Renal pelvis (tissue), 1 donor: ENCODE measurements at regions not wholly inside any gene's neighbourhood (a gene's known extent, or its start where the extent isn't known, plus 50 kb on each side); places are given as distances from the start of the nearest gene placed in this dataset.
"Not testable (repeated sequence)": the region's sequence is repeated elsewhere in the genome, so short reads cannot be mapped to it uniquely, and the experiment has no call there.

Experiments used
- DNase-seq: peaks from one replicate; pipeline ENCODE4 v3.0.0-alpha.2; 2013

DNA sequence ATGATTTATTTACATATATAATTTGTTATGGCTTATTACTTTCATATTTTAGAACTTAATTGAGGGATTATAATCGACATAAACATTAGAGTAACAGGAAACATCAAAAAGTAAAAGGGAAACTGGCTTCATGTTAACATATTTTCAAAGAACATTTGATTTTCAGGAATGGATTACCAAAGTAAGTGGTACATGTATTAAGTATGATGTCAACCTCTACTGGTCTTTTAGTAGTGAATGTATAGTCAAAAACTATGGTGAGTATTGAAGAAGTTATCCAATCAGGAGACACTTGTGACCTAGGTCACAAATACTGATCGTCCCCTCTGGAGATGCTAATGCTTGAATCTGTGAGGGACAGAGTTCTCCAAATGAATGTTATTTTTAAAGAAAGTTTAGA is 768.9 kb upstream of the ADGRL4 start:
- no peak for DNase-seq

DNA sequence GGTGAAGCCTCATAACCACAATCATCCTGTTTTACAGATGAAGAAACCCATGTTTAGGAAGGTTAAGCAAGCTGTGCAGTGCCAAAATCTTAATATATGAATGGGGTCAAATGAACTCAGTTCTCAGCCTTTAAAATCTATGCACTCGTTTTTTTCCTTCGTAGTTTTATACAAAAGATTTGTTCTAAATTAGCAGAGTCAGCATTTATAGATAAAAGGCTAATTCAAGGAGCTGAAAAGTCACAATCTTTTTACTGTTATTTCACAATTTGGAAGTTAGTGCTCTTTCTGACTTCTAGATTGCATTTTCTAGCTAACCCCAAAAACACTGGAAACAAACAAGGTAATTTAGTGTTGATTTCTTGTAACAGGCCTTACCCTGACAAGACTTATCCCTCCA is 766.9 kb upstream of the ADGRL4 start:
- DNase-seq, result no peak

DNA sequence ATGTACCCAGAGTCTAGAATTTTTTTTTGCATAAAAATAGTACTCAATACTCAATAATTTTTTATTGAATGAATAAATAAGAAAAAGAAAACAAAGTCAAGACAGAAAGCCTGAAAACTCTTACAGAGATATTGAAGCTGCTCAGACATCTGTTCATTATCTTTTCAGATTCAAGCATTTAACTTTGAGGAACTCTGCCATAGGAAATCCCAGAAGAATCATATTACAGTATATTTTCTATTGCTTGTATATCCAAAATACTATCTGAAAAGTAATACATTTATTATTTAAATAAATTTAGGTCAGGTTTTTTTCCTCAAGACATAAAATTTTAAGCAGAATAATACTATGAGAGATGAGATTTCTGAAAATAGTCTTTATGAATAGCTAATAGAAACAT is 755.9 kb upstream of the ADGRL4 start:
- no peak for DNase-seq

DNA sequence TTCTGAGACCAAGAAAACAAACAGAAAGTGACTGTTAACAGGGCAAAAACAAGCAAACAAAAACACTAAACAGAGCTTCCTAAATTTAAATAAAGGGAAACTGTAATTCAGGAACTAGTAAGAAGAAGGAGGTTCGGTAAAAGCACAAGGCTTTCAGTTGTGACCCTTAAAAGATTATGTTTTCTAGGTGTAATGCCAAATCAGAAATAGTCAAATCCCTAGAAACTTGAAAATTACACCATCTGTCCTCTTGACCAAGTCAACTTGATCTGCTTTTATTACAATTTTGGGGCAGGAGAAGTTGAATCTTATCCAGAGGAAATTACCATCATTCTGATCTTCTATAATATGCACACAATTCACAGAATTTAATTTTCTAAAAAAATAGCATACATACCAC is 754.0 kb upstream of the ADGRL4 start:
- DNase-seq, result no peak

DNA sequence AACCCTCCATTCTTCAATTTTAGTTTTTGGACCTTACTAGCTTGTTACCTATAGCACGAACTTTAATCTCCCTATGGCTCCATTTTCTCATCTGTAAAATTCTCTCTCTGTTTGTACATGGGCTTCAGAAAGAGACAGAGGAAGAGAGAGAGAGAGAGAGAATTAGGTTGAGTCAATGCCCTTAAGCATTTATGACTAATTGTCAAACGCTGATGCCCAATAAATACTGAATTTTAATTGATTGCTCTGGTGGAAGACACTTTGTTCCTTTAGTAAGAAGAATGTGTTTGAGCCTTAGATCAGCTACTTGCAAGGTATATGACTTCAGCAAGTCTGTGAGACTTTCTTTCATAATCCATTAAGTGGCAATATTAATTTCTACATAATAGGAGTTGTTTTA is 743.1 kb upstream of the ADGRL4 start:
- DNase-seq, result no peak

DNA sequence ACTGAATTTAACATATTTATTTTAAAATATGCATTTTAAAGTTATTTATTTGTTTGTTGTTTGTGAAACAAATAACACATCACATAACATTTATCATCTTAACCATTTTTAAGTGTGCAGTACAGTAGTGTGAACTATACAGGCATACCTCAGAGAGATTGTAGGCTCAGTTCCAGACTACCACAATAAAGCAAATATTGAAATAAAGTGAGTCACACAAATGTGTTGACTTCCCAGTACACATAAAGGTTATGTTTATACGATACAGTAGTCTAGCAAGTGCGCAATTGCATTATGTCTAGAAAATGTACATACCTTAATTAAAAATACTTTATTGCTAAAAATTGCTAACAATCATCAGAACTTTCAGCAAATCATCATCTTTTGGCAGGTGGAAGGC is 739.4 kb upstream of the ADGRL4 start:
- DNase-seq, result no peak

DNA sequence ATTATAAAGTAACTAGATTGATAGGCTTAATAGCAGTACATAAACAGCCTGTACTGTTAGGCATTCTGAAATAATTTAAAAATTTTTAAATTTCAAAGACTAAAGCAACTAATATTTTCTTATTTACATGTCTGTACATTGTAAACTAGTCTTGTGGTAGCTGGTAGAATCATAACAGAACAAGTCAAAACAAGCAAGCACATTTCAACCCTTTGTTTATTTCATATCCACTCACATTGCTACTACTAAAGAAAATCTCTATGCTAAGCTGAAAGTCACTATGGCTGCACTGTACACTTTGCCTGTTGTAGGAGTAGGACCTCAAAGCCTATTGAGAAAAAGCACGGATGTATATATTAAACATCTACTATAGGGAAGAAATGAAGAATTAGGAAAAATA is 738.2 kb upstream of the ADGRL4 start:
- DNase-seq, result no peak

DNA sequence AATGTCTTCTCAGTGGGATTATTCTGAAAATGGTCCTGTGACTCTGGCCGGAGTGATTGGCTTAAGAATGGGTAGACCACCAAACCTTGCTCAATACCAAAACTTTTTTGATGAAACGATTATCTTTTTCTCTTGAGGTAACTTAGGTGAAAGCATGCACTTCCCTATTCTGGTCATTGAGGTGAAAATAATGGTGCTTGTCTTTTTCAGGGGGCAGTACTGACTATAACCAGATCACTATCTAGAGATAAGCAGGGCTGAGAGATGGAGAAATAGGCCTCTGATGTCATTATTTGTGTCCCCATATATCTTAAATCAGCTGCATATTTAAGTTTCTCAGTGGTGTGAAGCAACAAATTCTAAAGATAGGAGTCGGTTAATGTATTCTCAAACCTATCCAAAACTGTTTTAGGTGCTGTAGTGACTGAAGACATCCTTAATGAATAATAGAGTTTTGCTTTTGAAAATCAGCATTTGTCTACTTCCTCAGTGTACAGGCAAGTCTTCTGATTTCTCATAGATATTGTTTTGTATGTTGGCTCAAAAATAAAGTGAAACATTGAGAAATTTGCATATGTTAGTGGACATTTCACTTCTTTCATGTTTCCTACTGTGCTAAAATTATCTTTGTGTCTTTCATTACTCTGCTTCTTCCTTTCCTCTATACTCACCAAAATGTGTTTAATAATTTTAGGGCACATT is 735.3 kb upstream of the ADGRL4 start:
- no peak for DNase-seq

DNA sequence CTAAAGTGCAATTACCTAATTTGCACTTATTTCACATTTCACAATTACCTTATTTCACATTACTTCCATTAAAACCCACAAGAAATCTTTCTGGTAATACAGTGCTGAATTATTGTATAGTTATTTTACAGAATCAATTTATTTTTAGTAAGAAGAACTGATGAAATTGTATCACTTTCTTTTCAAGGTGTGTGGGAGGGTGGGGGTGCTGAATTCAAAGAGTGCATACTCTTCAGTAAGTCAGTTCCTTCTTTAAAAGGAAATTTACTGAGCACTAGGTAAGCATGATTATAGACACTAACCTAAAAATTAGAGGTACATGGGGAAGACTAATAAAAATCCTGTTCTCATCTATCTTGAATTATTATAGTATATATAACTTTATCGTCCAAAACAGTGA is 731.6 kb upstream of the ADGRL4 start:
- no peak for DNase-seq

DNA sequence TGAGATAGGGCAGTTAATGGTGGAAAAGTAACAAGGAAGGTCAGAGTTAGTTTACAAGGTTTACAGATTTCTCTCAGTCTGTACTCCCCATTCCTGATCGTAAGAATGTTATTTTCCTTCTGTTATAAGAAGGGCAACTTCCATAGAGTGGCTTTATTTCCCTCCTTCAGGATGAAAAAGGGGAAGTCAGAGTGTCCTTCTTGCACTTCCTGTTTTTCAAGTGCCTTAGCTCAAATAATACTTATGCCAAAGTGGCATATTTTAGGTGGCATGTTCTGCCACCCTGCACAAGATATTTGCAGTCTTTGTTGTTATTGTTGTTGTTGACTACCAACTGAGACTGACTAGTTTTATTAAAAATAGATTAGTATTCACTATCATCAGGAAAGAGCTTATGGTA is 730.7 kb upstream of the ADGRL4 start:
- DNase-seq, result no peak

DNA sequence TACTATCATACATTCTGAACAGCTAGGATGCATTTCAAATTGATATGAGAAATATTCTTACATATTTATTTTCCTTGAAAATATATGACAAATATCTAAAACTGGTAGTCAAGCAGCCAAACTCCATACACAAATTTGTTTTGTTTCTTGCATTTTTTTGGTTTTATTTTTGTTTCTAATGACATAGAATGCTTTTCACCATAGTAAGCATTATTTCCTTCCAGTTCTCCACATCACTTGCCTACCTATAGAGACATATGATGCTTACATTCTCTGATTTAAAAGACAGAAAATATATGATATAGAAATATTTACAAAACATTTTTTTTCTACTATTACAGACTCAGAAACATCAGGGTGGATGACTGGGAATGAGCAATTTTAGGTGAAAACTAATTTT is 726.4 kb upstream of the ADGRL4 start:
- DNase-seq, result no peak

DNA sequence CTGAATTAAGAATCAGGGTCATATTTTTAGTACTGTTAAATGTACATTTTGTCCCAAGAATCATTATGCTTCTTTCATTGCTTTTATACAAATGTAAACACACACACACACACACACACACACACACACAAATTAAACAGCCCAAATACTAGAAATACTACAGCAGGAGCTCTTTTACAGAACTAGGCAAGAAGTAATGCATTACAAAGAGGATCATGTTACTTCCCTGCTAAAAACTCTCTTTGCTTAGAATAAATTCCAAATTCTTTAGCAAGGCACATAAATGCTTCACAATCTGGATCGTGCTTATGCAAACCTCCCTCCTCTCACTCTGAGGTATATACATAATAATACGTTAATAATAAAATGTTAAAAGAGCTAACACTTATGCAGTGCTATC is 720.4 kb upstream of the ADGRL4 start:
- DNase-seq, result no peak

DNA sequence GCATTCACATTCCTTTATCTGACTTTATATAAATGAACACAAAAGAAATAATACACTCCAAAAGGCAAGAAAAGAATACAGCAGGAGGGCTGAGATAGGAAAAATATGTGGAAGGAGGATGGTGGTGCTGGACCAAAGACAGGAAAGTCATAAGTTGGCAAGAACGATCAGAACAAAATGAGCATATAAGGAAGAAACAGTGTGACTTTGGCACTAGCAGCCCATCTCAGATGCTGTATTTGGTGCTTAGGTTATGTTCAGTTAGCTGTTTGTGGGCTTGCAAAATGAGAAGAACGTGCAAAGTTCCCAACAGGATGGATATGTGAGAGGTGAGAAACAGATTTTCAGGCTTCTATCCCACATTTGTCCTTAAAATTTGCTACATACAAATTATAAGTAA is 719.8 kb upstream of the ADGRL4 start:
- DNase-seq, result no peak

DNA sequence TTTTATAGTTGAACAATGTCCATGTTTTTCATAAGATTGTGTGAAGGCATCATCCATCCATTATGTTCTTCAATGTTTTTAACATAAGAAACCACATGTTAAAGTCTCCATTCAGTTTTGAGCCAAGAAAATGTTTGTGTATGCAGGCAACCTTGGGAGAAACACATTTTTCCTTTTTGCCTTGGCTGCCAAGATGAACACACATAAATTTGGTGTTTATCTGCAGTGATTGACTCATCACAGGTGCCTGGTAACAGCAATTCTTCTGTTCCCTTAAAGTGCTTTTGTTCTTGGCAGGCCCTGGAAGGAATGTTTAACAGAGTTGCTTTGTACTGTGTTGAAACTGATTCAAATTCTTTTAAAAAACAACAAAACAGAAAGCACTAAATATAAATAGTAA is 709.9 kb upstream of the ADGRL4 start:
- no peak for DNase-seq

DNA sequence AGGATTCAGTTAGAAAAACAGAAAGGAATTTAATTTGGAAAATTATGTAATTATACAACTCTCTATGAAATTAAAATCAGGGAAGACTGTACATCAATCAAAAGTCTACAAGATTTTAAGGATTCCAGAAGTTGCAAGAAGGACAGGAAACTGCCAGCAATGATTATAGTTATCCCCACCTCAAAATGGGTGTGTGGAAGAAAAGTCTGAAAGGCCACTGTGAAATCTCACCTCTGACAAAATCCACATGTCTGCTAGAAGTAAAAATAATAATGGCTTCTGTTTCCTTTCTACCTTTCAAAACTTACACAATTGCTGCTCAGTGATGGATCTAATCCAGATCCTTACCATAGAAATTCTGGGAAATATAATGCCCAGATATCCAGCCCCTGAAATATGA is 708.1 kb upstream of the ADGRL4 start:
- DNase-seq, result no peak

DNA sequence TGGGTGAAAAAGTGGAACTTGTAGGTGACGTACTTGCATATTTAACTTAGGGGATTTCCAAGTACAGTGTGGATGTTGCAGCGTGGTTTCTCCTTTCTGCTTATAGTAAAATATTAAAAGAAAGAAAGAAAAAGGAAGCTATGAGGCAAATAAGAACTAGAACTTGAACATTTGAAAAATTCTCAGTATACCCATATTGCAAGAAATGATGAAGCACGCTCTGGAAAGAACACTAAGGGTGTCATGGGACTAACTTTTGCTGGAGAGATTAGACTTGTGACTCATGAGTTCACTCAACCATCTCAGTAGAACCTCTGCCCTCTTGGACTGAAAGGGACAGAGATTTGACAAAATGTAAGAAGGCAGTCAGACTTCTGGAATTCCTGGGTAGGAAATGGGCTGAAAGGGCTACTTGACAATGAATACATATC is 704.5 kb upstream of the ADGRL4 start:
- DNase-seq, result no peak

DNA sequence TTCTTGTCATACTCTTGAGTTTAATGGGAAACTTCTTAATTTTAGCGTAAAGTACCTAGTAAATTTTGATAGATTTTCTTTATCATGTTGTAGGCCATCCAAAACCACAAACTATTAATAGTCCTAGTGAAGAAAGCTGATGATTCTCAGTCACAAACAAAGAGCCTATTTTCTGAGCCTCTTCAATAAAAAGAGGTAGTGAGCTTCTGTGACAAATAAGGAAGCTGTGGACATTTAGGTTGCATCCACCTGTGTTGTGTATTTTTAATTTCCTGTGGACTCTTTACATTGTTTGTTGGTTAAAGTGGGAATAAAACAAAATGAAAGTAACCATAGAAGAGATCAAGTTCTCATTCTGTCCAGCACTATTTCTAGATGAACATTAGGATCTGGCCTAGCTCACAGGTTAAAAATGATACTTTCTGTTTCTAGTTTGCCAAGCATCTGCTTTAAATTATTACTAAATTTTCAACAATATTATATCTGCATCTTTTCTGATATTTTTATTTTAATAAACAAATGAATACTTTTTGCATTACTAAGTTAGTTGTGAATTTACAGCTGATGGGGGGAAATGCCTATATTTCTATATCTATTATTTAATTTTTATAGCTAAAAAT is 702.2 kb upstream of the ADGRL4 start:
- DNase-seq, result no peak

DNA sequence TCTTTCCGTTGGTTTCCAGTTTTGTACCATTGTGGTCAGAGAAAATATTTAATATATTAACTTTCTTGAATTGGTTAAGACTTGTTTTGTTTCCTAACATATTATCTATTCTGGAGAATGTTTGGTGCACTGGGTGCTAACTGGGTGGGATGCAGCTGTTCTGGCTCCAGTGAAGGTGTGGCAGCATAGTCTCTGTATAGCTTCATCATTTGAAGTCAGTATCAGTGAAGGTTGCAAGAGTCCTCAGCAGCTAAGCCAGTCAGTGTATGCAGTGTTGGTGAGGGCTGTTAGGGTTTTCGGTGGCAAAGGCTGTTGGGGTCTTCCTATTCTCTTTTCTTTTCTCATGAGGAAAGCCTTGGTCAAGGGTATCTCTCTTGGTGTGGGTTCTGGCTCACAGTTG is 698.7 kb upstream of the ADGRL4 start:
- no peak for DNase-seq

DNA sequence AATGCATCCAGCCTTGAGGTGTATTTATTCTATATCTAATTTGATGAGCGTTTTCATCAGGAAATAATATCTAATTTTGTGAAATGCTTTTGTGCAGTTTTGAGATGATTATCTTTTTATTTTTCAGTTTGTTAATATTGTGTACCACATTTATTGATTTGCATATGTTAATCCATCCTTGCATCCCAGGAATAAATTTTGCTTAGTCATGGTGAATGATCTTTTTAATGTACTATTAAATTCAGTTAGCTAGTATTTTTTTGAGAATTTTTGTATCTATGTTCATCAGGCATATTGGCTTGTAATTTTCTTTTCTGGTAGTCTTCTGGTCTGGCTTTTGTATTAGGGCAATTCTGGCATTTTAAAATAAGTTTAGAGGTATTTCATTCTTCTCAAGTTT is 697.5 kb upstream of the ADGRL4 start:
- no peak for DNase-seq

DNA sequence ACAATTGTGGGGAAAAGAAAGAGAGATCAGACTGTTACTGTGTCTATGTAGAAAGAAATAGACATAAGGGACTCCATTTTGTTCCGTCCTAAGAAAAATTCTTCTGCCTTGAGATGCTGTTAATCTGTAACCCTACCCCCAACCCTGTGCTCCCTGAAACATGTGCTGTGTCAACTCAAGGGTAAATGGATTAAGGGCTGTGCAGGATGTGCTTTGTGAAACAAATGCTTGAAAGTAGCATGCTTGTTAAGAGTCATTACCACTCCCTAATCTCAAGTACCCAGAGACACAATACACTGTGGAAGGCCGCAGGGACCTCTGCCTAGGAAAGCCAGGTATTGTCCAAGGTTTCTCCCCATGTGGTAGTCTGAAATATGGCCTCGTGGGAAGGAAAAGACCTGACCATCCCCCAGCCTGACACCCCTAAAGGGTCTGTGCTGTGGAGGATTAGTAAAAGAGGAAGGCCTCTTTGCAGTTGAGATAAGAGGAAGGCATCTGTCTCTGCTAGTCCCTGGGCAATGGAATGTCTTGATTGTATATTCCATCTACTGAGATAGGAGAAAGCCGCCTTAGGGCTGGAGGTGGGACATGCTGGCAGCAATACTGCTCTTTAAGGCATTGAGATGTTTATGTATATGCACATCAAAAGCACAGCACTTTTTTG is 695.9 kb upstream of the ADGRL4 start:
- not testable (repeated sequence) for DNase-seq

DNA sequence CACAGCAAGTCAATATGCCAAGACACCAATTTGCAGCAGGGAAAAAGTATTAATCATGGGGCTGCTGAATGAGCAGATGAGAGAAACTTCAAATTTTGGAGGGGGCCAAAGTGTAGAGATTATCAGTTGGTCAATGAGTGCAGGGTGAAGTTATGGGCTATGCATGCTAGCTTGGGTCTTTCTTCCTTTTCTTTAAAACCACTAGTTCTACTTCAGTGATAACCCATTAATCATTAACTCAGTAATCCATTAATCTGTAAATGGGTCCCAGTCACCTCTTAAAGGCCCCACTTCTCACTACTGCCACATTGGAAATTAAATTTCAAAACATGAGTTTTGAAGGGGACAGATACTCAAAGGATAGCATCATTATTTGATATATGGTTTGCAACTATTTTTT is 688.6 kb upstream of the ADGRL4 start:
- no peak for DNase-seq

DNA sequence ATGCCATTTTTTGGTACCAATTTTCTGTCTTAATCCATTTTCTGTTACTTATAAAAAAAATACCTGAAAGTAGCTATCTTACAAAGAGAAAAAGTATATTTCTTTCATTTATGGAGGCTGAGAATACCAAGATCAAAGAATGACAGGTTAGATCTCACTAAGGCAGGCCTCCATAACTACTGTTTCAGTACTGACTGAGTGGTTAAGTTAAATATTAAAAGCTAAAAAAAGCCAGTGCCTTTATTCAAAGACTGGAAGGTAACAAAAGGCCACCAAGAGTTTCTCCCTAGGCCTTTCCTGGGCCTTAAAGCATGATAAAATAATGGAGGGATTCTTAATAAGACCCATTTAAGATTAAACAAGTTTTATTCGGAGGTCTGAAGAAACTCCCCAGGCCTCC is 687.7 kb upstream of the ADGRL4 start:
- no peak for DNase-seq

DNA sequence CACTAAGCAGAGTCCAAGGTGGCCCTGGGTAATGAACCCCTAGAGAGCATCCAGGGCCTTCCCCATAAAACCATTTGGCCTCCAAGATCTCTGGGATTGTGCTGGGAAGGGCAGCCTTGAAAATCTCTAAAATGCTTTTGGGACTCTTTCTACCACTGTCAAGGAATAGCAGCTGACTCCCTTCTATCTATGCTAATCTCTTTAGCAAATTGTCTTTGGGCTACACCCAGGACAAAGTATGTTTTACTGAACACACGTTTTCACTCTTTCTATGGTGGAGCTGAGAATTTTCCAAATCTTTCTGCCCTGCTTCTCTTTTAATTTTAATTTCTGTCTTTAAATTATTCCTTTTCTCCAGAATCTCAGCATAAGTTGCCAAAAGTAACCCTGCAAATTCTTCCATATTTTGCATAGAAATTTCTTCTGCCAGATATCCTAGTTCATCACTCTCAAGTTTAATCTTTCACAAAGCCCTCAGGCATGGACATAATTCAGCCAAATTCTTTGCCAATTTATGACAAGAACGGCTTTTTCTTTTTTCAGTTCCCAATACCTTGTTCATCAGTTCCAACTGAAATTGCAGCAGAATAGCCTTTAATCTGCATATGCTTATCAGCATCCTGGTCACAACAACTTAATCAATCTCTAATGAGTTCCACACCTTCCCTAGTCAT is 687.0 kb upstream of the ADGRL4 start:
- no peak for DNase-seq
